Right renal cortex interstitium (tissue), 3 donors: ENCODE measurements at regions not wholly inside any gene's neighbourhood (a gene's known extent, or its start where the extent isn't known, plus 50 kb on each side); places are given as distances from the start of the nearest gene placed in this dataset.

Source experiments
- DNase-seq, 3 donors: peaks; one replicate each; pipeline ENCODE4 v3.0.0-alpha.2; 2013; ENCODE audit warnings: low read depth in 3 of 3, low spot score in 2 of 3

- DNase-seq: no peak
These were observed 60.6 kb upstream of the FRMD4B start for GRCh38 chr3:69446402-69447072.

GRCh38 chr3:69445498-69445897, 59.6 kb upstream of the FRMD4B start:
- no peak for DNase-seq

GRCh38 chr3:69445024-69445423, 59.1 kb upstream of the FRMD4B start:
- DNase-seq: no peak

GRCh38 chr3:69443457-69443920, 57.6 kb upstream of the FRMD4B start:
- no peak for DNase-seq

GRCh38 chr3:69442771-69443311, 57.0 kb upstream of the FRMD4B start:
- no peak for DNase-seq

GRCh38 chr3:69441732-69442131, 55.8 kb upstream of the FRMD4B start:
- DNase-seq: no peak

- DNase-seq: no peak
These were observed 55.2 kb upstream of the FRMD4B start for GRCh38 chr3:69441040-69441439.

GRCh38 chr3:69439643-69440270, 53.9 kb upstream of the FRMD4B start:
- no peak for DNase-seq

- no peak for DNase-seq
These were observed 52.6 kb upstream of the FRMD4B start for GRCh38 chr3:69438476-69438875.

GRCh38 chr3:69435274-69436265, 49.7 kb upstream of the FRMD4B start:
- DNase-seq: no peak
